ENCODE measurements at regions not wholly inside any gene's neighbourhood (a gene's known extent, or its start where the extent isn't known, plus 50 kb on each side); places are given as distances from the start of the nearest gene placed in this dataset.
"Not testable (repeated sequence)": the region's sequence is repeated elsewhere in the genome, so short reads cannot be mapped to it uniquely, and the experiment has no call there.

- not testable (repeated sequence) for TF ChIP-seq CTCF, POLR2A, EP300, POLR2AphosphoS5 (IDR thresholded peaks at IDR 0.05)
Measured at GRCh38 chrX:146932997-146933396, 118.5 kb upstream of the CXorf51A start.

Data from upper lobe of left lung (tissue), 4 donors.